ENCODE measurements at regions not wholly inside any gene's neighbourhood (a gene's known extent, or its start where the extent isn't known, plus 50 kb on each side); places are given as distances from the start of the nearest gene placed in this dataset.

DNA sequence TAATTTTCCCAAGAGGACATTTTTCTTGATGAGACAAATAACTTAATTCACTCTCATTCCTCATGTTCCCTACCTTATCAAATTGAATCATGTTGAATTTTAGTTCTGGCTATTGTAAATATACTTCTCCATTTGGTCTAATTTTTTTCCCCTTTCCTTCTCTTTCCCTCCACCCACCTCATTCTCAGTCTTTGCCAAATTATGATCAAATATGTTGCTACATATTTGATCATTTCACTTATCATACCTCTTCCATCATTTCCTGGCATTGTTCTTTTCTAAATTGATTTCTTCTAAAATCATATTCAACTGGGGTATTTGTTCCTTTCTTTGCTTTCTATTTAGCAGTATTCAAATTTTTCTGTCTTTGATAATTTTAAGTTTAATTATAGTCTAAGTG, 52.3 kb downstream of the HDGFL1 start:
- Histone ChIP-seq H3K27ac (no peak overlapping the region), H3K9me3 (replicated peaks in 1 of 3) (no peaks in the 10 kb centered on the region), H3K4me3 (no peak overlapping the region), H3K27me3 (no peaks in the 10 kb centered on the region), H3K4me1 (replicated peaks in 1 of 2) (no peaks in the 10 kb centered on the region), H3K36me3 (replicated peaks in 1 of 2) (no peaks in the 10 kb centered on the region)
- DNase-seq: no peak
- intact Hi-C loops (cut with DNase I): no loop called here
- no peak for TF ChIP-seq POLR2A (IDR thresholded peaks at IDR 0.05)
- TF ChIP-seq, protein P1, sequence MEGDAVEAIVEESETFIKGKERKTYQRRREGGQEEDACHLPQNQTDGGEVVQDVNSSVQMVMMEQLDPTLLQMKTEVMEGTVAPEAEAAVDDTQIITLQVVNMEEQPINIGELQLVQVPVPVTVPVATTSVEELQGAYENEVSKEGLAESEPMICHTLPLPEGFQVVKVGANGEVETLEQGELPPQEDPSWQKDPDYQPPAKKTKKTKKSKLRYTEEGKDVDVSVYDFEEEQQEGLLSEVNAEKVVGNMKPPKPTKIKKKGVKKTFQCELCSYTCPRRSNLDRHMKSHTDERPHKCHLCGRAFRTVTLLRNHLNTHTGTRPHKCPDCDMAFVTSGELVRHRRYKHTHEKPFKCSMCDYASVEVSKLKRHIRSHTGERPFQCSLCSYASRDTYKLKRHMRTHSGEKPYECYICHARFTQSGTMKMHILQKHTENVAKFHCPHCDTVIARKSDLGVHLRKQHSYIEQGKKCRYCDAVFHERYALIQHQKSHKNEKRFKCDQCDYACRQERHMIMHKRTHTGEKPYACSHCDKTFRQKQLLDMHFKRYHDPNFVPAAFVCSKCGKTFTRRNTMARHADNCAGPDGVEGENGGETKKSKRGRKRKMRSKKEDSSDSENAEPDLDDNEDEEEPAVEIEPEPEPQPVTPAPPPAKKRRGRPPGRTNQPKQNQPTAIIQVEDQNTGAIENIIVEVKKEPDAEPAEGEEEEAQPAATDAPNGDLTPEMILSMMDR (IDR thresholded peaks at IDR 0.05): no peak

DNA sequence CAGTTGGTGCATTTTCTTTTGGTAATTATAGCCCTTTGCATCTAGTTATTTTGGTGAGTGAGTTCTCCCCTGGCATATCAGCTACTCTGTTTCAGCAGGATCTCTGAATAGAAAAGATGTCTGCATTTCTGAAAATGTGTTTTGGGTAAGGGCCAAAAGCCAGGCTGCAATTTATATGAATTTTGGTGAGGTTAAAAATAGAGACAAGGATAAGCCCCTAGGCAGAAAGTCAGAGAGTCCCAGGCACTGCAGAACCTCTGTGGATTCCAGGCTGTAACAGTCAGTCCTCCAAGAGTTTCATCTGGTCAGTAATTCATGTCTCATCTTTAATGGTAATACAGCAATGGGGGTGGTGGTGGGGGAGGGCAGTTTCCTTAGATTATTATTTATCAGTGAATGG, 53.0 kb downstream of the HDGFL1 start:
- Histone ChIP-seq H3K4me1 (replicated peaks in 1 of 2) (no peaks in the 10 kb centered on the region), H3K9me3 (replicated peaks in 1 of 3) (no peaks in the 10 kb centered on the region), H3K4me3 (no peak overlapping the region), H3K36me3 (replicated peaks in 1 of 2) (no peaks in the 10 kb centered on the region), H3K27ac (no peak overlapping the region), H3K27me3 (no peaks in the 10 kb centered on the region)
- DNase-seq: no peak
- intact Hi-C loops (cut with DNase I): no loop called here
- no peak for TF ChIP-seq POLR2A (IDR thresholded peaks at IDR 0.05)
- TF ChIP-seq, protein P1 (IDR thresholded peaks at IDR 0.05): no peak

- intact Hi-C loops (cut with DNase I): no loop called here
- TF ChIP-seq, protein P1 (IDR thresholded peaks at IDR 0.05): no peak
- no peaks in the 10 kb centered on the region for H3K36me3 ChIP-seq (replicated peaks in 1 of 2)
Measured at GRCh38 chr6:22622813-22623212, 53.4 kb downstream of the HDGFL1 start.

GRCh38 chr6:22627644-22628043, 58.3 kb downstream of the HDGFL1 start:
- no peak overlapping the region for H3K4me3 ChIP-seq
- TF ChIP-seq POLR2A (IDR thresholded peaks at IDR 0.05): no peak
- TF ChIP-seq, protein P1 (IDR thresholded peaks at IDR 0.05): no peak
- no peak overlapping the region for H3K27ac ChIP-seq
- no peaks in the 10 kb centered on the region for H3K9me3 ChIP-seq (replicated peaks in 1 of 3)
- H3K4me1 ChIP-seq (replicated peaks in 1 of 2): no peaks in the 10 kb centered on the region
- intact Hi-C loops (cut with DNase I): no loop called here
- no peaks in the 10 kb centered on the region for H3K27me3 ChIP-seq
- DNase-seq: no peak
- no peaks in the 10 kb centered on the region for H3K36me3 ChIP-seq (replicated peaks in 1 of 2)
- 73 to 88% (median 78%) methylated on average over 2 of the region's 2 CpGs for WGBS, 4 donors

More at GRCh38 chr6:22622813-22623212, 53.4 kb downstream of the HDGFL1 start:
- no peak overlapping the region for H3K4me3 ChIP-seq
- H3K27ac ChIP-seq: no peak overlapping the region
- no peak for DNase-seq
- H3K9me3 ChIP-seq (replicated peaks in 1 of 3): no peaks in the 10 kb centered on the region
- 63 to 81% (median 73%) methylated on average over 3 of the region's 3 CpGs for WGBS, 4 donors
- H3K27me3 ChIP-seq: no peaks in the 10 kb centered on the region
- no peaks in the 10 kb centered on the region for H3K4me1 ChIP-seq (replicated peaks in 1 of 2)
